DMS53 (cell line): ENCODE measurements at regions not wholly inside any gene's neighbourhood (a gene's known extent, or its start where the extent isn't known, plus 50 kb on each side); places are given as distances from the start of the nearest gene placed in this dataset.
"Not testable (repeated sequence)": the region's sequence is repeated elsewhere in the genome, so short reads cannot be mapped to it uniquely, and the experiment has no call there.

Source experiments
- DNase-seq: peaks from one replicate; lab custom pipeline; 2025; lab: John Stamatoyannopoulos, UW

DNA sequence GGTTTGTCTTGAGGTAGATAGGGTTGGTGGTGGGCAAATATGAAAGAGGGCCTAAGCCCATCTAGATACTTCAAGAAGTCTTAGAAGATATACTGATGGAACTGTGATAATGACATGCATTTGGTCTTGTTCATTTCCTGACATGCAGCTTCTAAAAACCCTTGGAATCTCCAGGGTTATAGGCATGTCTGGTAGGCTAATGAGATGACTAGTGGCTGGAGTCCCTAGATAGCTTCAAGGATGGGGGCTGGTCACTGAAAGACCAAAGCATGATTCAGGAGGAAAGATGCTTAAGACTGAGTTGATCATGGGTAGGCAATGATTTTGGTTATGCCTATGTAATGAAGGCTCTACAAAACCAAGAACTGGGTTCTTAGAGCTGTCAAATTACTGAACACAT, 217.9 kb upstream of the MOCS1 start:
- no peak for DNase-seq

- DNase-seq, result no peak
Observed at GRCh38 chr6:40148882-40149573, 214.8 kb upstream of the MOCS1 start.

GRCh38 chr6:40146902-40147301, 212.6 kb upstream of the MOCS1 start:
- no peak for DNase-seq

DNA sequence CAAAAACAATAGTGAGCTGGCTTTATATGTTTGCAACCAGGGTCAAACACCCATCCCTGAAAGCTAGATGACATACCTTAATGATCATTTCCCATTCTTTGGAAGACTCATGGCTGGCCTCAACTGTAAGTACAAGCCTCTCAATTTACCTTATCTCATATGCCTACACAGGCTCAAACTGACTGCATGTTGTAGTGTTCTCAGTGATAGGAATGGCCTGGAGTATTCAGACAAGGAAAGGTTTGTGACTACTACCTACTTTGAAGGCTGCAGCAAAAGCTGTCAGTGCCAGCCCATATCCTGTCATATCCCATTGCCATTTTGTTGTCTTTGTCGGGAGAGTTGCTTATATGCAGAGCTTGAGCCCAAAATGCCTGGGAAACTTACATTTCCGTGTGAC, 205.2 kb upstream of the MOCS1 start:
- no peak for DNase-seq

DNA sequence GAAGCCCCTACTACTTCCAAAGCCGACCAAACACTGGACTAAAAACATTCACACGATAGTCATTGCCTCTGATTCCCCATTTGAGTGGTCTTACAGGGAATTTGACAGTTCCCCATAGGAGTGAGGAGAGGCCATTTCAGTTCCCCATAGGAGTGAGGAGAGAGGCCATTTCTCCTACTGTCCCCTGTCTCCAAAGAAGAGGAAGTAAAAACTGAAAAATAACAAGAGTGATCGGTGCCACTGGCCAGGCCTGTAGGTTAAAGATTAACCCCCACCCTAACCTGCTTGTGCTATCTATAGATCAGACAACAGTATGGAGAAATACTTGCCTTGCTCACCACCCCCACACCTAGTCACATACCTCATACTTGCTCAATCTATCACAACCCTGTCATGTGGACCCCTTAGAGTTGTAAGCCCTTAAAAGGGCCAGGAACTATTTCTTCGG, 204.0 kb upstream of the MOCS1 start:
- DNase-seq, result peak; percentile 94

DNA sequence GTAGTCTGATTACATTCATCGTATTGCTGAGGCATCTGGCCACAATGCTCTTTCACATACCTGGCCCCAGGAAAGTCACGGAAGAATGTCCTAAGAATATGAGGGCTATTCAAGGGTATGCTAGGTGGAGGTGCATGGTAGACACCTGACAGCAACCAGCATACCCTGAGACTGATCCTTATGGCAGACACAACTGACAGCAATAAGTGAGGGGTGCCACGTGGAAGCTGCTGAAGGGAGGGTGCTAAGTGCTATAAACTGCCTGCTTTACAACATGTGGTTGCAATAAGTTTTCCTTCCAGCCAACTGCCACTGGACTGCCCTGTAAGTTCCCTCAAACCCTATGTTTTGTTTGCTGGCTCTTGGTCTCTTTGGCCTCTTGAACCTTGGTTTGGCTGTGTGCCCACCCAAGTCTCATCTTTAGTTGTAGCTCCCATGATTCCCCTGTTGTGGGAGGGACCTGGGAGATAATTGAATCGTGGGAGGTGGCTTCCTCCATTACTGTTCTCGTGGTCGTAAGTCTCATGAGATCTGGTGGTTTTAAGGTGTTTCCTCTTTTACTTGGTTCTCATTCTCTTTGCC, 201.3 kb upstream of the MOCS1 start:
- no peak for DNase-seq

DNA sequence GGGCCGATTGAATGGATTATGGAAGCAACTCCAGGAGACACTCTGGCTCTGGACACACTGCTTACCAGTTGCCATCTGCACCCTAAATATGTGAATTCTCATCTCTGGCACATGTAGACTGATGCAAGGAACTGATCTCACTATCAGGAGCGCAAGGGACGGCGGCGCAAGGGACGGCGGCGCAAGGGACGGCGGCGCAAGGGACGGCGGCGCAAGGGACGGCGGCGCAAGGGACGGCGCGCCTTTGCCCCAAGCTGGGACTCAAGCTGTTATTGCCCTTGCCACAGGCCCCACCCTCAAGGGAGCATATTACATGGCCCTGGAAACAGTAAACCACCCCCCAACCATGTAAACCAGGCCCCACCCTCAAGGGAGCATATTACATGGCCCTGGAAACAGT, 199.7 kb upstream of the MOCS1 start:
- not testable (repeated sequence) for DNase-seq

DNA sequence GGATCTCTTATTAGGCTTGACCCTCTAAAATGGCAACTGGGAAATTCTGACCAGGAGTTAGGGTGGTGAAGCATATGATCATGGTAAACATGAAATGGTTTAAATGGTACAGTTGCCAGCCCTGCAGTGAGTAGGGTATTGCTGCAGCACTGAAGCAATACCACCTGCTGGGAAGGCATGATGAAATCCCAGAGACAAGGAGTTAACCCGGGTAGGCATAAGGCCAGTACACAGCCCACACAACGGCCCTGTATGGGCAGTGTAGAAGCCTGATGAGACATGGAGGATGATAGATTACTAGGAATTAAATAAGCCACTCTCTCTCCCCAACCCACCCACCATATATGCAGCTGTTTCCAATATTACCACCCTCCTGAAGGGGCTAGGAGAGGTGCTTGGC, 197.4 kb upstream of the MOCS1 start:
- no peak for DNase-seq

DNA sequence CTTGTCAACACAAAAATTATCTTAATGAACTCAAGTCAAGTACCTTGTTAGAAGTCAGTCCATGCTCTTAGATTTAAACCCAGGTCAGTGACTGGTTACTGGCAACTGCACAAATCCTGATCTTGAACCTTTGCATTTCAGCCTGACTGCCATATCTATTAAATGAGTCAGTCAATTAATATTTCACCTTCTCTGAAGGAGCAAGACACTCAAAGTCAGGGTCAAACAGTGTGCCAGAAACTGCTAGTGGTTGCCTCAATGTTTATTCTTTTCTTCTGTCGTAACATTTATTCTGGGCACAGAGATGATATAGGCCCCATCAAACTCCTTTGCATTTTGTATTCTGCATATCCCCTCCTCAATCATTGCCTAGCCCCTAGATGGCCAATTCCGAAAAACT, 193.9 kb upstream of the MOCS1 start:
- DNase-seq, result no peak

GRCh38 chr6:40125680-40126394, 191.6 kb upstream of the MOCS1 start:
- DNase-seq, result peak; percentile 52

DNA sequence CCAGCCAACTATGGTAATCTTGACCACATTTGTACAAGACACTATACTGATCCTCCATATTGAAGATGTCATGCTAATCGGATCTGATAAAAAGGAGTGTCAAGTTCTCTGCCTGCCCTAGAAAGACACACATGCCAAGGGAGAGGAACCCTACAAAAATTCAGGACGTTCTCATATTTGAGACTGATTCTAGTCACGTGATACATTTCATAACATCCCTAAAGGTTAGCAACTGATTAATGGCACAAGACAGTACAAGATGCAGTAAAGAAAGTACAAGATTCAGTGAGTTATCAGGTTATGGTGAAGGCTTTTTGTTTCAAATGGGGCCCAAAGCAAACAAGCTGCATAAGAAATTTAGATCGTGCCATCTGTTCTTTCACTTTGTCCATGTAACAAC, 190.7 kb upstream of the MOCS1 start:
- DNase-seq, result no peak

GRCh38 chr6:40116832-40117231, 182.6 kb upstream of the MOCS1 start:
- no peak for DNase-seq

DNA sequence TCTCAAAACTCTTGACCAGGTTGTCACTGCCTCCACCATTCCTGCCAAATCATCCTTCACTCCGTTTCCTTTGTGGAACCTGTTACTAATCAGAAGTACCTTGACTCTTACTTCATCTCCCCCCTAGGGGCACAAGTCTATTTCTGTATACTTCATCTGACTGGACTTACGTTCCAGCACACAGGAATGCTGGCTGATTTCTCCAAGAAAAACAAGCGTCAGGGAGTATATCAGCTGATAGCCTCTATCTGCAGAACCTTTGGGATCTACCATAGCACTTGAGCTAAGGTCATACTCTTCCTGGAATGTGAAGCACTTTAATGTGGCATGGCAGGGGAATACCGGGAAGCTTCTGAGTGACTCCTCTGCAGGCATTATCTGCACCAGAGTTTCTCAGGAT, 178.1 kb upstream of the MOCS1 start:
- DNase-seq, result no peak

GRCh38 chr6:40108736-40109135, 174.5 kb upstream of the MOCS1 start:
- DNase-seq, result no peak

- no peak for DNase-seq
Observed at GRCh38 chr6:40106840-40107239, 172.6 kb upstream of the MOCS1 start.

DNA sequence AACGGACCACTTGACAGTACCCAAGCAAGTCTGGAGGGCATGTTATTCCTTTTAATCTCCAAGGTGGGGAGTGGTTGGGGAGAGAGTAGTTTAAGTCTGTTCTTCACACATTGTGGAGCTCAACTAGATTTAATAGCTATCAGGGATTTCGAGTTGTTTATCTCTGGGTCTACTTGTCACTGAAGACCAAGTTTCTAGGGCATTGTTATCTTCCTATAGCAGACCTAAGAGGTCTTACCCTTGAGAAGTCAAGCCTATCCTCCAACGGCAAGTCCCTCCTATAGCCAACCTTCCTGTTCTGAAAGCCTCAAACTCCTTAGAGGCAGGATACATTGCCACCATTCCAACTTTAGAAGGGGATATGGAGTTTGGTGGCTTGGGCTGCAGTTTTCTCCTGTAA, 164.5 kb upstream of the MOCS1 start:
- DNase-seq, result no peak

- no peak for DNase-seq
Observed at GRCh38 chr6:40097590-40097989, 163.3 kb upstream of the MOCS1 start.

DNA sequence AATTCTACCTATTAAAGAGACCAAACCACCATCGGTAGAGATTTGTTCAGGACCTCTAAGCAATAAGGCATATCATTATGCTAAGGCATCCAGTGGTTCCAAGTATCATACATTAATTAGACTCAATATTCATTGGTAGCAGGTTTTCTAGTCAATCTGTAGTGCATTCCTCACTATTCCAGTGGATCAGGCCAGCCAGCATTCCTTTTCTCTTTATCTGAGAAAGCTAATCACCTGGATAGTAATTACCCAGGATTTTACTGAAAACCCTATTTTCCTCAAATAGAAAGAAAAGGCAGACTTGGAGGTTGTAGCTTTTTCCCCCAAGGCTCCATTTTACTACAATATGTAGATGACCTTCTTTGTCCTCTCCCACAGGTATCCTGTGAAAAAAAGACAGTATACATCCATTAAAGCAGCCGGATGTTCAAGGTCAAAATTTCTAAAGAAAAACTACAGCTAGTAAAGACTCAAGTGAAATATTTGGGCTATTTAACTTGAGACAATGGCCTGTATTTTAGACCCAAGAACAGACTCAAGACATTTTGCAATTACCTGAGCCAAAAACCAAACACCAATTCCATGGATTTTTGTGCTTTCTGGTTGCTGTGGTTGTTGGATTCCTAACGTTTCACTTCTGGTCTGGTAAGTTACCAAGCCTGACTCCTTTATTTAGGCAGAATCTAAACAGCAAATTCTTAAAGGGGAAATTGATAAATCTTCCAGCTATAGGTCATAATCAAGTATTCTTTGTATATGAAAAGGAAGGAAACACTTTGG, 149.1 kb upstream of the MOCS1 start:
- DNase-seq, result no peak

DNA sequence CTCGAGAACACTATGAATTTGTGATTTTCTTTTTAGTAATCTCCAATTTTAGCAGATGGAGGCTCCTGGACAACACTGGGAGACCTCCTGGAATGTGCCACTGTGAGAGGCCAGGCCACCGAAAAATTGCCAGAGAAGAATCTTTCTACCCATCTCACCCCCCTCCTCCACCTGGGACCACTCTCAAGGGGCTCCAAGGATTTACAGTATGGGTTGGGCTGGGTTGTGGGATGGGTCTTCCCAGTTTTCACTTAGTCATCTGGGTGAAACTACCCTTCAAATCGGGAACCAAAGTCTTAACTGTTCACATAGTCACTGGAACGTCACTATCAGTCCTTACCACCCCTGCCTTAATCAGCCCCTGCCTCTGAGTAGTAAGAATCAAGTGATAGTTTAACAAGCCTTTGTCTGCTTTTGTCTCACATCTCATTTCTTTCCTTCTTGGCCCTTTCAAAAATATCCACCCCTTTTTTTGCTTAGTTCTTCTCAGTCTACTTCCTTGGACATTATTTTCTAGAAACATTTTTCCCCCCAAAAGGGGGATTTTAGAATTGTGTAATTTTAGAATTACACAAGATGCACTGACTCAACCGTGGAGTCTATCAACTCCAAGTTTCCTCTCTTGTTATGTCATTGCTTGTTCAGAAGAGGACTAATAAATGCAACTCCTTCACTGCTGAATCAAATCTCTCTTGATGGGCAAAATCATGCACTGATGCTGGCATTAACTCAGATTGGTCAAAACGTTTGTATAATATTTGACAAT, 148.2 kb upstream of the MOCS1 start:
- DNase-seq, result no peak

GRCh38 chr6:40077736-40078135, 143.5 kb upstream of the MOCS1 start:
- no peak for DNase-seq

- no peak for DNase-seq
Observed at GRCh38 chr6:40077315-40077714, 143.1 kb upstream of the MOCS1 start.

- DNase-seq, result no peak
Observed at GRCh38 chr6:40075056-40075590, 140.9 kb upstream of the MOCS1 start.
